ENCODE measurements at regions not wholly inside any gene's neighbourhood (a gene's known extent, or its start where the extent isn't known, plus 50 kb on each side); places are given as distances from the start of the nearest gene placed in this dataset.

- Histone ChIP-seq H4K20me1 (replicated peaks; ENCODE audit: control insufficient read depth, insufficient read depth, low read length) (no peaks in the 10 kb centered on the region; the same call in 1 of the 2 replicates), H3K36me3 (ENCODE audit: control insufficient read depth, insufficient read depth, low read length) (no peaks in the 10 kb centered on the region), H3K4me3 (no peak overlapping the region), H3K4me1 (replicated peaks in 1 of 2; ENCODE audit: control insufficient read depth in 2 of 2, insufficient read depth in 2 of 2, low read length in 2 of 2) (no peaks in the 10 kb centered on the region; a peak in 2 of 5 replicates), H3K9ac (ENCODE audit: insufficient read depth in 1 of 2, low read depth in 2 of 2, low read length in 2 of 2) (no peak overlapping the region), H3K9me1 (ENCODE audit: control insufficient read depth, insufficient read depth, low read length) (no peaks in the 10 kb centered on the region), H3K27ac (ENCODE audit: extremely low read depth, low read depth, low read length) (no peak overlapping the region), H3K79me2 (ENCODE audit: control insufficient read depth, insufficient read depth, low read length) (no peaks in the 10 kb centered on the region), H3K4me2 (ENCODE audit: insufficient read depth, low read length) (no peak overlapping the region), H3K9me3 (replicated peaks; ENCODE audit: control insufficient read depth, insufficient read depth, low read depth, low read length) (no peaks in the 10 kb centered on the region), H3K27me3 (ENCODE audit: control insufficient read depth in 2 of 2, insufficient read depth in 2 of 2, low read length in 2 of 2) (peaks cover 11 to 22% of the 10 kb centered on the region in 2 experiments), H2AFZ (ENCODE audit: low read depth, low read length) (no peak overlapping the region)
- no peak for FAIRE-seq
- intact Hi-C loops (cut with micrococcal nuclease), result loop anchor here (5.0 kb wide), 1 partner anchor 118 kb away; a partner anchor contains a TSS
- no peak for DNase-seq (ENCODE audit: extremely low read depth in 1 of 4, low spot score in 3 of 4)
- ATAC-seq, result no peak
- TF ChIP-seq AFF1 (IDR thresholded peaks at IDR 0.05; ENCODE audit: low read depth in 1 of 2, partially characterized antibody in 2 of 2) (no peak), FIP1L1 (IDR thresholded peaks at IDR 0.05; ENCODE audit: low read depth, low read length, poor library complexity, severe bottlenecking) (no peak), LARP7 (IDR thresholded peaks at IDR 0.05) (no peak), THAP12 (CRISPR knock-in tag; IDR thresholded peaks at IDR 0.05) (no peak), OTX1 (CRISPR knock-in tag; IDR thresholded peaks at IDR 0.05) (no peak), CHD2 (IDR thresholded peaks at IDR 0.05; ENCODE audit: low read depth, low read length) (no peak), E2F4 (CRISPR knock-in tag; IDR thresholded peaks at IDR 0.05; ENCODE audit: low read depth) (no peak), KDM5B (IDR thresholded peaks at IDR 0.05; ENCODE audit: insufficient replicate concordance, low read depth, low read length) (no peak), SNIP1 (IDR thresholded peaks at IDR 0.05; ENCODE audit: low read depth) (no peak), FOS (IDR thresholded peaks at IDR 0.05; ENCODE audit: extremely low read depth, insufficient read length) (no peak), SRSF1 (IDR thresholded peaks at IDR 0.05; ENCODE audit: low read depth, low read length) (no peak)
- ChIA-PET POLR2A (no interaction called here), CTCF (ENCODE audit: low intra/inter-chr PET ratio) (no interaction called here)
- in situ Hi-C loops (cut with MboI), result loop anchor here (10.0 to 25.0 kb wide), 2 partner anchors 197 to 365 kb away; partner anchors contain the start of gene LOXHD1
- no TSS peak for BruUV-seq (replicated peaks)
- WGBS (ENCODE audit: insufficient coverage, low coverage, missing lambda C conversion rate), result 0% methylated on average over 4 of the region's 4 CpGs
These were observed 185.7 kb downstream of the HAUS1 start for GRCh38 chr18:46289931-46290330.
